Fibroblast of pulmonary artery (primary cell): ENCODE measurements at regions not wholly inside any gene's neighbourhood (a gene's known extent, or its start where the extent isn't known, plus 50 kb on each side); places are given as distances from the start of the nearest gene placed in this dataset.
"Not testable (repeated sequence)": the region's sequence is repeated elsewhere in the genome, so short reads cannot be mapped to it uniquely, and the experiment has no call there.

Experiments
- DNase-seq: peaks from one replicate; pipeline ENCODE4 v3.0.0-alpha.2; 2010; ENCODE audit warnings: low read depth
- H3K4me3 ChIP-seq: replicated peaks from 2 replicates; pipeline ENCODE4 v1.5.1; 2011; ENCODE audit warnings: low read depth, mild to moderate bottlenecking, control low read depth, low read length, moderate library complexity
- CTCF ChIP-seq: IDR thresholded peaks from 2 replicates; pipeline ENCODE4 v1.5.1; 2011; ENCODE audit warnings: mild to moderate bottlenecking, control low read depth, low read length, inconsistent platforms; ENCODE audit errors: missing control alignments

GRCh38 chr2:49845021-49845420 lies 690.7 kb upstream of the FSHR start:
- TF ChIP-seq CTCF: no peak

GRCh38 chr2:49844113-49844512 lies 689.8 kb upstream of the FSHR start:
- DNase-seq, H3K4me3 ChIP-seq: not testable (repeated sequence)

More at GRCh38 chr2:49845021-49845420, 690.7 kb upstream of the FSHR start:
- no peak for DNase-seq
- no peak overlapping the region for H3K4me3 ChIP-seq

GRCh38 chr2:49843314-49843713 lies 689.0 kb upstream of the FSHR start:
- H3K4me3 ChIP-seq: no peak overlapping the region
- no peak for DNase-seq
- TF ChIP-seq CTCF: no peak

- no peak overlapping the region for H3K4me3 ChIP-seq
- no peak for DNase-seq
- TF ChIP-seq CTCF: no peak
Observed at GRCh38 chr2:49840428-49840975, 686.2 kb upstream of the FSHR start.

- TF ChIP-seq CTCF: no peak
- H3K4me3 ChIP-seq: no peak overlapping the region
- DNase-seq: no peak
Observed at GRCh38 chr2:49839818-49840217, 685.5 kb upstream of the FSHR start.

GRCh38 chr2:49837561-49838293 lies 683.4 kb upstream of the FSHR start:
- H3K4me3 ChIP-seq: no peak overlapping the region
- no peak for DNase-seq
- TF ChIP-seq CTCF: no peak

- H3K4me3 ChIP-seq: no peak overlapping the region
- TF ChIP-seq CTCF: no peak
- DNase-seq: no peak
Observed at GRCh38 chr2:49836017-49836416, 681.7 kb upstream of the FSHR start.
